SK-N-SH (cell line): ENCODE measurements at regions not wholly inside any gene's neighbourhood (a gene's known extent, or its start where the extent isn't known, plus 50 kb on each side); places are given as distances from the start of the nearest gene placed in this dataset.

Source experiments
- CTCF ChIA-PET: fragments of 300-600, 350-600 bp; formaldehyde crosslinking; extraction: SDS; loops from one replicate; lab custom pipeline; 2021; lab: Yijun Ruan, JAX
- POLR2A ChIA-PET: fragments of 350-600 bp; sonication (Branson Sonifier 250); formaldehyde crosslinking; extraction: SDS; loops from one replicate; lab custom pipeline; 2020; ENCODE audit warnings: antibody characterized with exemption, inconsistent platforms; lab: Yijun Ruan, JAX
- DNase-seq: peaks from one replicate; pipeline ENCODE4 v3.0.0; 2012
- H2AFZ ChIP-seq: fragments of 200-600 bp; sonication (generic); 2 replicates; pipeline ENCODE4 v1.8.1; 2016; ENCODE audit warnings: antibody characterized with exemption, mild to moderate bottlenecking, low read depth
- H3F3A ChIP-seq: fragments of 200-600 bp; sonication (generic); replicated peaks from 2 replicates; pipeline ENCODE3; 2016; ENCODE audit warnings: antibody characterized with exemption, mild to moderate bottlenecking; ENCODE audit not compliant: insufficient read depth
- H3K27ac ChIP-seq, 2 experiments: fragments of 200-500 bp in 1 of 2; fragments of 200-600 bp in 1 of 2; sonication (Bioruptor generic) in 1 of 2; sonication (generic), shearing (Covaris generic) in 1 of 2; 2 replicates each; pipeline versions ENCODE4 v1.5.1 to v1.6.1; 2014 to 2016; ENCODE audit warnings: low read depth in 2 of 2, inconsistent platforms in 1 of 2, low read length in 1 of 2, mild to moderate bottlenecking in 1 of 2, mixed read lengths in 1 of 2
- H3K27me3 ChIP-seq: fragments of 200-600 bp; sonication (generic), shearing (Covaris generic); 2 replicates; pipeline ENCODE4 v1.6.1; 2016; ENCODE audit warnings: mixed run types; ENCODE audit not compliant: insufficient read depth
- H3K36me3 ChIP-seq, 2 experiments: fragments of 200-500 bp in 1 of 2; fragments of 200-600 bp in 1 of 2; sonication (Bioruptor generic) in 1 of 2; sonication (generic) in 1 of 2; replicated peaks in 1 of 2; 2 replicates each; pipeline versions ENCODE3 to v1.5.1; 2014 to 2016; ENCODE audit warnings: low read length in 1 of 2, mild to moderate bottlenecking in 1 of 2; ENCODE audit not compliant: insufficient read depth in 2 of 2, control insufficient read depth in 1 of 2
- H3K4me1 ChIP-seq, 2 experiments: fragments of 200-500 bp in 1 of 2; fragments of 200-600 bp in 1 of 2; sonication (Bioruptor generic) in 1 of 2; sonication (generic), shearing (Covaris generic) in 1 of 2; 2 replicates each; pipeline versions ENCODE4 v1.5.1 to v1.6.1; 2014 to 2016; ENCODE audit warnings: low read depth in 1 of 2, low read length in 1 of 2, mixed run types in 1 of 2; ENCODE audit not compliant: insufficient read depth in 2 of 2, control insufficient read depth in 1 of 2
- H3K4me2 ChIP-seq: fragments of 200-600 bp; sonication (generic), shearing (Covaris generic); 2 replicates; pipeline ENCODE4 v1.6.1; 2017; ENCODE audit warnings: mixed run types
- H3K4me3 ChIP-seq, 2 experiments: fragments of 200-500 bp in 1 of 2; fragments of 200-600 bp in 1 of 2; sonication (Bioruptor generic) in 1 of 2; sonication (generic), shearing (Covaris generic) in 1 of 2; 2 replicates each; pipeline versions ENCODE4 v1.5.1 to v1.8.1; 2014 to 2016; ENCODE audit warnings: low read depth in 2 of 2, inconsistent platforms in 1 of 2, low read length in 1 of 2, mild to moderate bottlenecking in 1 of 2, mixed read lengths in 1 of 2, moderate library complexity in 1 of 2
- H3K79me2 ChIP-seq: fragments of 200-600 bp; sonication (generic); 2 replicates; pipeline ENCODE4 v1.8.1; 2017; ENCODE audit warnings: mild to moderate bottlenecking; ENCODE audit not compliant: insufficient read depth
- H3K9ac ChIP-seq: fragments of 200-600 bp; sonication (generic); 2 replicates; pipeline ENCODE4 v1.6.1; 2017; ENCODE audit warnings: mixed run types
- H3K9me2 ChIP-seq: fragments of 200-600 bp; sonication (generic); 2 replicates; pipeline ENCODE4 v1.6.1; 2017; ENCODE audit warnings: mixed run types
- H3K9me3 ChIP-seq: fragments of 200-600 bp; sonication (generic); 2 replicates; pipeline ENCODE4 v1.6.1; 2017; ENCODE audit warnings: mixed run types, mild to moderate bottlenecking, moderate library complexity
- H4K20me1 ChIP-seq: fragments of 200-600 bp; sonication (generic); 2 replicates; pipeline ENCODE4 v1.6.1; 2017; ENCODE audit warnings: mild to moderate bottlenecking, mixed run types; ENCODE audit not compliant: insufficient read depth
- CTCF ChIP-seq: fragments of 200-600 bp; sonication (generic); IDR thresholded peaks from 2 replicates; pipeline ENCODE4 v1.6.1; 2017; ENCODE audit warnings: antibody characterized with exemption, mild to moderate bottlenecking, moderate library complexity
- ELF1 ChIP-seq: IDR thresholded peaks from 2 replicates; pipeline ENCODE4 v1.4.0; 2012
- EP300 ChIP-seq, 2 experiments: IDR thresholded peaks; 2 replicates each; pipeline versions ENCODE4 v1.4.0 to v1.6.1; 2012; ENCODE audit warnings: borderline replicate concordance in 1 of 2, low read depth in 1 of 2, low read length in 1 of 2
- EZH2phosphoT487 ChIP-seq: fragments of 200-600 bp; sonication (generic); IDR thresholded peaks from 2 replicates; pipeline ENCODE4 v1.6.1; 2017; ENCODE audit warnings: low read depth, mixed run types, mild to moderate bottlenecking, antibody characterized with exemption, moderate library complexity, borderline replicate concordance
- FOSL2 ChIP-seq: IDR thresholded peaks from 2 replicates; pipeline ENCODE4 v1.4.0; 2012; ENCODE audit warnings: low read depth, mild to moderate bottlenecking, moderate library complexity, borderline replicate concordance
- FOXJ3 ChIP-seq: sonication (generic); formaldehyde crosslinking; IDR thresholded peaks from 2 replicates; pipeline ENCODE4 v1.5.1; 2020; ENCODE audit warnings: mild to moderate bottlenecking, missing genetic modification reagents
- FOXM1 ChIP-seq: IDR thresholded peaks from 2 replicates; pipeline ENCODE4 v1.4.0; 2012; ENCODE audit warnings: low read depth, mild to moderate bottlenecking
- GABPA ChIP-seq: IDR thresholded peaks from 2 replicates; pipeline ENCODE4 v1.4.0; 2012; ENCODE audit warnings: low read depth, mild to moderate bottlenecking
- GATA2 ChIP-seq: sonication (generic); formaldehyde crosslinking; IDR thresholded peaks from 2 replicates; pipeline ENCODE4 v1.5.0; 2020; ENCODE audit warnings: mild to moderate bottlenecking, missing genetic modification reagents
- JUND ChIP-seq: IDR thresholded peaks from 2 replicates; pipeline ENCODE4 v1.4.0; 2012
- MAX ChIP-seq: IDR thresholded peaks from 2 replicates; pipeline ENCODE4 v1.4.0; 2012; ENCODE audit warnings: low read depth
- MEF2A ChIP-seq: IDR thresholded peaks from 2 replicates; pipeline ENCODE4 v1.4.0; 2012; ENCODE audit warnings: low read depth, borderline replicate concordance
- NFIC ChIP-seq: IDR thresholded peaks from 2 replicates; pipeline ENCODE4 v1.4.0; 2012; ENCODE audit warnings: borderline replicate concordance
- PBX3 ChIP-seq: IDR thresholded peaks from 2 replicates; pipeline ENCODE4; 2012
- POLR2AphosphoS5 ChIP-seq: IDR thresholded peaks from 2 replicates; pipeline ENCODE4 v1.6.1; 2012; ENCODE audit warnings: low read depth, low read length
- RAD21 ChIP-seq: IDR thresholded peaks from 2 replicates; pipeline ENCODE4 v1.6.1; 2012; ENCODE audit warnings: mild to moderate bottlenecking, low read length
- RXRA ChIP-seq: IDR thresholded peaks from 2 replicates; pipeline ENCODE4 v1.4.0; 2012; ENCODE audit warnings: low read depth, mild to moderate bottlenecking, borderline replicate concordance
- SIN3A ChIP-seq: IDR thresholded peaks from 2 replicates; pipeline ENCODE4 v1.6.1; 2012; ENCODE audit warnings: low read depth, mild to moderate bottlenecking, low read length, moderate library complexity, borderline replicate concordance
- YY1 ChIP-seq: IDR thresholded peaks from 2 replicates; pipeline ENCODE4 v1.4.0; 2012; ENCODE audit warnings: low read depth, mild to moderate bottlenecking
- WGBS: methylation state at CpG from one replicate; pipeline ENCODE4 v1.1.6; 2017; ENCODE audit warnings: low lambda C conversion rate; 5-methylcytosine and 5-hydroxymethylcytosine counted together
- TF ChIP-seq, protein P1 (sequence below): IDR thresholded peaks from 2 replicates; pipeline ENCODE4 v1.6.1; 2012; ENCODE audit warnings: mild to moderate bottlenecking, low read depth, low read length, moderate library complexity

GRCh38 chr17:15884731-15885130, 60.2 kb upstream of the ADORA2B start:
- H3K9me3 ChIP-seq: no peaks in the 10 kb centered on the region
- 83% methylated on average over 4 of the region's 4 CpGs for WGBS
- no peaks in the 10 kb centered on the region for H3K27me3 ChIP-seq
- H3K79me2 ChIP-seq: no peaks in the 10 kb centered on the region
- no peak for DNase-seq
- POLR2A ChIA-PET: no interaction called here
- TF ChIP-seq JUND (no peak), PBX3 (0 out of 2 replicates have a peak, but pooled peaks have one; percentile 20)
- no peak overlapping the region for H3K27ac ChIP-seq
- no peaks in the 10 kb centered on the region for H3K36me3 ChIP-seq
- H3K4me3 ChIP-seq: no peak overlapping the region
- no peaks in the 10 kb centered on the region for H3F3A ChIP-seq
- no peaks in the 10 kb centered on the region; a peak in 1 of 4 replicates for H3K4me1 ChIP-seq
- H4K20me1 ChIP-seq: no peaks in the 10 kb centered on the region
- H3K4me2 ChIP-seq: no peak overlapping the region
- H3K9ac ChIP-seq: no peak overlapping the region
- no peaks in the 10 kb centered on the region for H3K9me2 ChIP-seq
- CTCF ChIA-PET: no interaction called here
- H2AFZ ChIP-seq: no peak overlapping the region

- DNase-seq: no peak
- POLR2A ChIA-PET: no interaction called here
- H4K20me1 ChIP-seq: no peaks in the 10 kb centered on the region
- no peaks in the 10 kb centered on the region for H3K9me2 ChIP-seq
- no peaks in the 10 kb centered on the region for H3K36me3 ChIP-seq
- no peaks in the 10 kb centered on the region for H3K9me3 ChIP-seq
- H3K27me3 ChIP-seq: no peaks in the 10 kb centered on the region
- WGBS: 96% methylated on average over 2 of the region's 2 CpGs
- TF ChIP-seq MEF2A (no peak), CTCF (no peak), GABPA (no peak), RAD21 (no peak), NFIC (no peak), RXRA (no peak), PBX3 (no peak), GATA2 (CRISPR knock-in tag) (no peak), MAX (no peak), FOXJ3 (CRISPR knock-in tag) (no peak), POLR2AphosphoS5 (no peak), SIN3A (no peak), EZH2phosphoT487 (no peak), ELF1 (no peak), FOSL2 (no peak), EP300 (IDR thresholded peaks at IDR 0.05; ENCODE audit: borderline replicate concordance in 1 of 2, low read depth in 1 of 2, low read length in 1 of 2) (no peak), FOXM1 (no peak), YY1 (no peak), JUND (no peak)
- TF ChIP-seq, protein P1, sequence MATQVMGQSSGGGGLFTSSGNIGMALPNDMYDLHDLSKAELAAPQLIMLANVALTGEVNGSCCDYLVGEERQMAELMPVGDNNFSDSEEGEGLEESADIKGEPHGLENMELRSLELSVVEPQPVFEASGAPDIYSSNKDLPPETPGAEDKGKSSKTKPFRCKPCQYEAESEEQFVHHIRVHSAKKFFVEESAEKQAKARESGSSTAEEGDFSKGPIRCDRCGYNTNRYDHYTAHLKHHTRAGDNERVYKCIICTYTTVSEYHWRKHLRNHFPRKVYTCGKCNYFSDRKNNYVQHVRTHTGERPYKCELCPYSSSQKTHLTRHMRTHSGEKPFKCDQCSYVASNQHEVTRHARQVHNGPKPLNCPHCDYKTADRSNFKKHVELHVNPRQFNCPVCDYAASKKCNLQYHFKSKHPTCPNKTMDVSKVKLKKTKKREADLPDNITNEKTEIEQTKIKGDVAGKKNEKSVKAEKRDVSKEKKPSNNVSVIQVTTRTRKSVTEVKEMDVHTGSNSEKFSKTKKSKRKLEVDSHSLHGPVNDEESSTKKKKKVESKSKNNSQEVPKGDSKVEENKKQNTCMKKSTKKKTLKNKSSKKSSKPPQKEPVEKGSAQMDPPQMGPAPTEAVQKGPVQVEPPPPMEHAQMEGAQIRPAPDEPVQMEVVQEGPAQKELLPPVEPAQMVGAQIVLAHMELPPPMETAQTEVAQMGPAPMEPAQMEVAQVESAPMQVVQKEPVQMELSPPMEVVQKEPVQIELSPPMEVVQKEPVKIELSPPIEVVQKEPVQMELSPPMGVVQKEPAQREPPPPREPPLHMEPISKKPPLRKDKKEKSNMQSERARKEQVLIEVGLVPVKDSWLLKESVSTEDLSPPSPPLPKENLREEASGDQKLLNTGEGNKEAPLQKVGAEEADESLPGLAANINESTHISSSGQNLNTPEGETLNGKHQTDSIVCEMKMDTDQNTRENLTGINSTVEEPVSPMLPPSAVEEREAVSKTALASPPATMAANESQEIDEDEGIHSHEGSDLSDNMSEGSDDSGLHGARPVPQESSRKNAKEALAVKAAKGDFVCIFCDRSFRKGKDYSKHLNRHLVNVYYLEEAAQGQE: no peak
- TF ChIP-seq, all 33 proteins: peak for 0
- Histone ChIP-seq H3K9ac (no peak overlapping the region), H2AFZ (no peak overlapping the region), H3K4me3 (no peak overlapping the region), H3K79me2 (no peaks in the 10 kb centered on the region), H3K4me1 (no peaks in the 10 kb centered on the region; a peak in 1 of 4 replicates), H3K4me2 (no peak overlapping the region), H3K27ac (no peak overlapping the region), H3F3A (no peaks in the 10 kb centered on the region)
- CTCF ChIA-PET: no interaction called here
Observed at GRCh38 chr17:15885770-15886169, 59.2 kb upstream of the ADORA2B start.
